GM21529 (cell line): ENCODE measurements at regions not wholly inside any gene's neighbourhood (a gene's known extent, or its start where the extent isn't known, plus 50 kb on each side); places are given as distances from the start of the nearest gene placed in this dataset.

Source experiments
- ATAC-seq: cut with Tn5 transposase; IDR thresholded peaks from one replicate; pipeline ENCODE4 v1.9.1; 2021; ENCODE audit not compliant: unreplicated experiment

GRCh38 chr1:5254975-5255374 is 600.6 kb downstream of the AJAP1 start:
- ATAC-seq = no peak

DNA sequence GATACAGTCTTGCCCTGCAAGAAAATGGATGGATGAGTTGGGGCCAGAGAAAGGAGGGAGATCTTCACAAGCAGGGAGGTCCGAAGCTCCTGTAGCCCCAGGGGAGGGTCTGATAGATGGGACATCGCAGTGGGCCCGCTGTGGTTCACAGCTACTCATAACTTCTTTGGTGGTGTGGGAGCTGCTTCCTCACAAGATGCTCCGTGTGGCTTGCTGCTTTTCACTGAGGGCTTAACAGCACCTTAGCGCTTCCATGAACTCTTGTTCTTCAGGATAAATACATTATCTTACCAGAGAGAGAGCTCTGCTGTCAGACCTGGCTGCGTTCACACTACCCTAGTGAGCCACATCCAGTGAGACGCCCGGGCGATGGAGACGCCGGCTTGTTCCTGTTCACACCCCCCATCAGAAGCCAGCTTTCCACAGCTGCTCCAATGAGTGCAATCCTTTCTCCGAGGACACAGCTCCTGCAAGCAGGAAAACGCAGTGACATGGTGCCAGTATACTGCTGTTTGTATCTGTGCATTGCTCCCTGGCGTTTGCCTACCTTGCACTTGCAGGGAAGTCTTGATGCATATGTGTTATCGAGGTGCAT is 599.8 kb downstream of the AJAP1 start:
- no peak for ATAC-seq

- no peak for ATAC-seq
Observed at GRCh38 chr1:5253036-5253435, 598.6 kb downstream of the AJAP1 start.

- no peak for ATAC-seq
Observed at GRCh38 chr1:5250336-5250735, 595.9 kb downstream of the AJAP1 start.

DNA sequence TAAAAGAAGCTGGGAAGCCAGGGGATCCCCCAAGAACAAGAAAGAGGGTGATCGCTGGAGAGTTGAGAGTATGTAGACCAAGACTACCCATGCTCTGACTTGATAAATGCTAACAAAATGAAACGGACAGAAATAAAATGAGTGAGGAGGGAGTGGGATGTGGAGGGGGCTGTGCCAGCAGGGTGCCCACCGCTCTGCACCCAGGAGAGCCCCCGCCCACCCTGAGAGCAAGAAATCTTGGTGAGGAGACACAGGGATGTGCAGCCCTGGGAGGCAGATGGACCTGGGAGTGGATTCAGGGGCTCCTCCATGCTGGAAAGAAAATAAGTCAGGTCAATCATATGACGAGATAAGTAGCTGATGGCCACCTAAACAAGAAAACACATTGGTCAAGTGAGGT is 590.9 kb downstream of the AJAP1 start:
- no peak for ATAC-seq

GRCh38 chr1:5244631-5245285 is 590.3 kb downstream of the AJAP1 start:
- ATAC-seq = no peak

DNA sequence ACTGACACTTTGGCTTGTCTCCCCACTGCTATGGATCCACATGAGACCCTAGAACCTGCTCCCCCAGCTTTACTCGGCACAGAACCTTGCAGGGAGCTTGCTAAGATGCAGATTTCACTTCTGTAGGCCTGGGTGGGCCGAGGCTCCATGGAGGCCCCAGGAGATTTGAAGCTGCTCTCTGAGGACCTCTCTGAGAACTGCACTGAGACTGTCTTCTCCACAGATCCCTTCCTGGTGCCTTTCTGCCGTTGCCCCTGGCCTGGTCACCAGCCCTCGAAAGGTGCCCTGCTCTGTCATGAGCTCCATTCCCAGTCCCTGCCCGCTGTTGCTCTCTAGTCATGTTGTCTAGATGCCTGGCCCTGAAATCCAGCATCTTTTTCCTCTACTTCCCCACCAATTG is 588.4 kb downstream of the AJAP1 start:
- no peak for ATAC-seq

DNA sequence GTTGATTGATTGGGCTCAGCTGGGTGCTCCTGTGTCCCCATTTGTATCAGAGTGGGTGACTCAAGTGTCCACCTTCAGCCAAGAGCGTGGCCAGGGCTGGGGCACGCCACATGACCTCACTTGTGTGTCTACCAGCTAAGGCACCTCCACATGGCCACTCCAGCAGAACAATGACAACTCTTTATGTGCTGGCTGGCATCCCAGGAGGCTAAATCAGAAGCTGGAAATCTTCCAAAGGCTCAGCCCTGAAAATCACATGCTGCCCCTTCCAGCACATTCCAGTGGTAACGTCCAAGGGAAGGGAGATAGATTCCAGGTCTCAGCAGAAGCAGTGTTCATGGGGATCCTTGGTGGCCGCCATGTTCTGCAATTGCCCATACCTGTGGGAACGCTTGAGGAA is 585.5 kb downstream of the AJAP1 start:
- ATAC-seq = no peak

DNA sequence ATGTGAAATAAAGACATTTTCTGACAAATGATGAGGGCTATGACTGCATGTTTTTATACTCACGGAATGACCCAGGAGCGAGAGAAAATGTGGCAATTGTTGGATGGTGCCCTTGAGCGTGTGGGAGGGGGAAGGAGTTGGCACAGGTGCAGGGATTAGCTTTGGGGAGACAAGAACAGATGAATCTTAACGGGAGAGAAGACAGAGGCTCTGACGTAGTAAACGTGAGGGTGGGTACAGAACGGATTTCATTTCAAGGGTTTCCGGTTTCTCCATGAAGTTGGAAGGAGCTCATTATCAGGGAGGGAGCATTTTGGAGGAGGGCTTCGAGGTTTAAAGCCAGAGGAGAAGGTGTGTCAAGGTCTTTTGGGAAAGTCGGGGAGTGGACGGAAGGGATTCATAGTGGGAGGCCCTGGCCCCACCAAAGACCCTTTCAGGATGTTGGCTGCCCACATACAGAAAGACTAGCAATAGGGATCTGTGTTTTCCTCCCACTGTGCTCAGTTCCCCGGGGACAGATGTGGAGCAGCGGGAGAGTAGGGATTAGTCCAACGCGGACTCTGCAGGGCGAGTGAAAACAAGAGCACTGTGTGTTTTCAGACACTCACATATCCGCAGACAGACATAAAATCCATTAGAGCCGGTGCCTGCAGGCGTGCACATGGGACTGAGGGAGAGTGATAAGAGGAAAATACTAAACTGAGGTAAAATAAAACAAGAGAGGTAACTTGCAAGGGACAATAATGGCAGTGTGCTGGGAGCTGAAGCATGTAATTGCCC is 584.1 kb downstream of the AJAP1 start:
- ATAC-seq = no peak

GRCh38 chr1:5235355-5235899 is 581.0 kb downstream of the AJAP1 start:
- no peak for ATAC-seq

- no peak for ATAC-seq
Observed at GRCh38 chr1:5232537-5232936, 578.1 kb downstream of the AJAP1 start.

DNA sequence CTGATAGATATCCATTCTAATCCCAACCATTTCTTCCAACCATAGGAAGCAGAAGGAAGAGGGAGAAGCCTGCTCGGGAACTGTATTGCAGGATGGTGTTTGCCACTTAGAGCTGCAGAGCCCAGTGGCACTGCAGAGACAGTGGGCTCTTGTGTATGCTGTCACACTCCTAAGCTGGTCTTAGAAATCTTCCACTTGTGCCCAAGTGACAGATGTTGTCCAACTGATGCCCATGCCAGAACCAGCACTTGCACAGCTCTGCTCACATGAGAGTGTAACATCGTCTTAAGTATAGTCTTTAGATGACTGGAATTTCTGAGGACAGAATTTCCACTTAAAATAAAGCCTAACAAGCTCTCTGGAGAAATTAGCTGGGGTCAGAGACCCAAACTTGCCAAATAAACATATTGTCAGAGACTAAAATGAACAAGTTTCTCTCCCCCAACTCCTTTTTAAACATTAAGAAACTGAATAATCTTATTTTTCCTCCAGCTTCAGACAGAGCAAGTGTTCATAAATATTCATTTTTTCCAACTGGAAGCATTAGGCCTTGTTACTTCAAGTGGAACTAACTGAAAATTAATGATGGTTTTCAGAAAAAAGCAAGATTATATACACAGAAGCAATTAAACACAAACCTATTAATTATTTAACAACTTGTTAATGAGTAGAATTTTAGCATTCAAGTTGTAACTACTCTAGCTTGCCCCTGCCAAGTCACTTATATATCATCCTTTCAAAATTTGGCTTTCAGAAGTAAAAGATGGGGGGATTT is 577.3 kb downstream of the AJAP1 start:
- no peak for ATAC-seq

GRCh38 chr1:5227114-5227513 is 572.7 kb downstream of the AJAP1 start:
- ATAC-seq = no peak

DNA sequence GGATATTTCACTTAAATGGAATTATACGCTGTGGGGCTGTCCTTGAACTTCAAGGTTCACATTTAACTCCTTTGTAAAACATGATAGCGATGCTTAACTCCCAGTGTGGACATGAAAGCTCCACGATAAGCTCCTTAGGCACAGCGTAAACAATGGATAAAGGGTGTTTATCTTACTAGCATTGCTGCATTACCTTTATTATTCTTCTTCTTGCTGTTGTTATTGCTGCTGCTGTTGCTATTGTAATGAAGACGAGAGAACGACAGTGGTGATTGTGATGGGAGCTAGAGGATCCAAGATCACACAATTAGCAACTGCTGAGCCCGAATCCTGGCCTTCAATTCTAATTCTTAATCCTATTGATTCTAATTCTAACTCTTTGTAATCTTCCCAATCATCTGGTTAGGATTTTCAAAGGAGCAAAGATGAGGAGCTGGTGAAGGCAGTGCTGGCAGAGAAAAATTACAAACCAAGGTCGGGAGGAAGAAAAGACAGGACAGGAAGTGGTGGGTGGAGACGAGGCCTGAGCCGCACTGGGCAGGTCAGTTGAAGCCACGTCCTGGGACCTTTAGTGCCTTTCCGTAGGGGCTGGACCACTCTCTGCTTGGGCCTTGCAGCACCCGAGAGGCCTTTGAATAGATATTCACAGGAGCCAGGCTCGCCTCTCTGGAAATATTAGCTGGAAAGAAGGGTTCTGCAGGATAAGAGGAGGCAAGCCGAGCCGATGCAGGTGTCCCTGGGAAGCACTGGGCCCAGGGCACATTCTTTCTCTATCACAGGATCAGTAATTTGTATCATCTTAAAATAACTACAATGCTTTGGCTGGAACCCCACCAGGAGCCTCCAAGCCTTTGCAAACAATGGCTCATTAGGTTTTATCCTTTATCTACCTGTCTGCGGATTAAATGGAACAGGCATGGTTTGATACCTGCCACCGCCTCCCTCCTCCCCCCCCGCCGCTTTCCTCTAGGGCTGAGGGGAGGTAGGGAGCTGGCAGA is 571.6 kb downstream of the AJAP1 start:
- ATAC-seq = no peak

DNA sequence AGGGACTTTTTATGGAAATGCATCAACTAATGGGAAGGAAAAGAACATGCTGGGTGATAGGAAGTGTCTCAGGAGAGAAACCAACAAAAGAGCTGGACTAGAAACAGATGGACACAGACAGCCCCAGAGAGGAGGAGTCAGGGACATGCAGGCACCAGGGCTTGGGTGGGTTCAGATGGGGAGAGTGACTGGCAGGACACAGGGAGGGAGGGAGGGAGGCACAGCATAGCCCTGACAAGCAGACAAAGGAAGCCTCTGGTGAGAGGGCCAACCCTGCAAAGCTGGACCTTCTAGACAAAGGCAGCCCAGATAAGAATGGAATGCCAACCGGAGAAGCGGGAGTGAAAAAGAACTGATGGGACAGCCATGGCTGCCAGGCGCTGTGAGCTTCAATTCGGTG is 568.8 kb downstream of the AJAP1 start:
- ATAC-seq = no peak

DNA sequence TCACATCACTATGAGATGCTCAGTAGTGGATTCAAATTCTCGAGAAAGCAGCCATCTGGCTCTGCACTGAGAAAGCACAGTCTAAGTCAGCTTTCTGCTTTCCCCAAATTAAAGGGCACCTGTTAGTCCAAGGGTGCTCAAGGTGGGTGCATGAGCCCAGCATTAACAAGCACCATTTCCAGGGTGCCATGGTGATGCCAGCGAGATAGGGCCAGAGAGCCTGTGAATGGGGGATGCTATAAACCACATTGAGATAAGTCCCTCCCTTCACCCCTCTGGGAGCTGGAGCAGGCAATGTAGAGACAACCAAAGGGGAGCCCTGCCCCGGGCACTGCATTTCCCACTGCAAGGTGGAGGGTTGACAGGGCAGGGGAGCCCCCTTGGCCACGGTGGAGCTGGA is 568.2 kb downstream of the AJAP1 start:
- ATAC-seq = no peak

- no peak for ATAC-seq
Observed at GRCh38 chr1:5221451-5221850, 567.0 kb downstream of the AJAP1 start.

GRCh38 chr1:5220821-5221220 is 566.4 kb downstream of the AJAP1 start:
- no peak for ATAC-seq

GRCh38 chr1:5220421-5220820 is 566.0 kb downstream of the AJAP1 start:
- no peak for ATAC-seq

- ATAC-seq = no peak
Observed at GRCh38 chr1:5200006-5200405, 545.6 kb downstream of the AJAP1 start.
